Peyer's patch (tissue), 4 donors: ENCODE measurements at regions not wholly inside any gene's neighbourhood (a gene's known extent, or its start where the extent isn't known, plus 50 kb on each side); places are given as distances from the start of the nearest gene placed in this dataset.
"Not testable (repeated sequence)": the region's sequence is repeated elsewhere in the genome, so short reads cannot be mapped to it uniquely, and the experiment has no call there.

ENCODE experiments used
- DNase-seq, 3 donors: peaks; one replicate each; pipeline ENCODE4 v3.0.0-alpha.2; 2017 to 2019
- H3K27ac ChIP-seq, 4 donors: fragments of 200-600 bp; sonication (generic); one replicate each; pipeline ENCODE4 v1.5.1; 2016 to 2019
- H3K27me3 ChIP-seq, 2 donors: fragments of 200-600 bp; sonication (generic); one replicate each; pipeline ENCODE4 v1.5.1; 2019
- H3K36me3 ChIP-seq, 3 donors: fragments of 200-600 bp; sonication (generic); one replicate each; pipeline ENCODE4 v1.5.1; 2016 to 2019
- H3K4me1 ChIP-seq, 4 donors: fragments of 200-600 bp; sonication (generic); one replicate each; pipeline ENCODE4 v1.5.1; 2016 to 2019
- H3K4me3 ChIP-seq, 4 donors: fragments of 200-600 bp; sonication (generic); 1 replicate in 3 of 4; 2 replicates in 1 of 4; pipeline ENCODE4 v1.5.1; 2016 to 2019; ENCODE audit warnings: mild to moderate bottlenecking in 1 of 4
- H3K9me3 ChIP-seq, 4 donors: fragments of 200-600 bp; sonication (generic); one replicate each; pipeline ENCODE4 v1.5.1; 2016 to 2019; ENCODE audit warnings: mild to moderate bottlenecking in 1 of 4
- CTCF ChIP-seq, 6 experiments: fragments of 450-650 bp in 4 of 6; fragments of 200-600 bp in 2 of 6; sonication (generic) in 1 of 6; IDR thresholded peaks; one replicate each; pipeline ENCODE4 v1.5.1; 2017 to 2019; ENCODE audit warnings: antibody characterized with exemption in 6 of 6, mild to moderate bottlenecking in 3 of 6, moderate library complexity in 1 of 6
- POLR2A ChIP-seq, 2 donors: fragments of 450-650 bp; IDR thresholded peaks; one replicate each; pipeline ENCODE4 v1.5.1; 2017; ENCODE audit warnings: antibody characterized with exemption in 2 of 2, mild to moderate bottlenecking in 2 of 2, moderate library complexity in 2 of 2

DNA sequence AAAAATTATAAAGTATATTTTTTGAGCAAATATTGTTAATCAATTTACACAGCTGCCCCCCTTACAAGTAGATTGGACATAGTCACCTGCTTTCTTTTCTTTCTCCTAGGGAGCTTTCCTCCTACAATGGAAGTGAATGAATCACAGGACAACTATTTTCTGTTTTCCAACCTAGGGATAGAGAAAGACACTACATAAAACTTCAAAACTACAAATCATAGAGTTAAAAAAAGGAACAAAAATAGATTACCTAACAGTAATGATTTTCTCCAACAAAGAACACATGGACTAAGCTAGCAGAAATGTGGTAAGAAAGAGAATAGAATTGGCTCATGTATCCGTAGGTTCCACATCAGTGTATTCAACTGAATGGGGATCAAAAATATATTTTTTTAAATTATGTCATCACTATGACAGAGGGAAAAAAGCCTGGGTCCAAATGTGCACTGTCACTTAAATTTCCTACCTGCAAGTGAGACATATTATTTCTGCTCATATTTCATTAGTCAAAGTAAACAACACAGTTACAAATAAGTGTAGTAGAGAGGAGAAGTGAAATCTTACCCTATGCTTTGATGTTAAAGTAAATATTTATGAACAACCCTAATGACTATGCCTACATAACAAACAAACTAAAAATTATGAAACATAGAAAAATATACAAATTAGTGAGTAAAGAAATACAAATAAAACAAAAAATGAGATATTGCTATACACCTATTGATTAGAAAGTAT, 756.7 kb downstream of the SOCS6 start:
- Histone ChIP-seq H3K4me1 (no peaks in the 10 kb centered on the region), H3K27me3 (no peaks in the 10 kb centered on the region), H3K36me3 (no peaks in the 10 kb centered on the region), H3K27ac (no peak overlapping the region), H3K4me3 (no peak overlapping the region), H3K9me3 (no peaks in the 10 kb centered on the region)
- TF ChIP-seq CTCF (IDR thresholded peaks at IDR 0.05): no peak
- TF ChIP-seq POLR2A (IDR thresholded peaks at IDR 0.05): no peak
- no peak for DNase-seq

DNA sequence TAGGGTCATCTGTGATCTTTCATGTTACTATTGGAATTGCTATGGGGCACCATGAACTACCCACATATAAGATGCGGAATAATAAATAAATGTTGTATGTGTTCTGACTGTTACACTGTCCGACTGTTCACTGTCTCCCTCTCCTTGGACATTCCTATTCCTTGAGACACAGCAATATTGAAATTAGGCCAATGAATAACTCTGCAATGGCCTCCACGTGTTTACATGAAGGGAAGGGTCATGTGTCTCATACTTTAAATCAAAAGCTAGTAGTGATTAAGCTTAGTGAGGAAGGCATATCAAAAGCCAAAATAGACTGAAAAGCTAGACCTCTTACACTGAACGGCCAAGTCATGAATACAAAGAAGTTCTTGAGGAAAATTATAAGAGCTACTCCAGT, 751.3 kb downstream of the SOCS6 start:
- Histone ChIP-seq H3K4me1 (no peaks in the 10 kb centered on the region), H3K27me3 (no peaks in the 10 kb centered on the region), H3K27ac (no peak overlapping the region), H3K4me3 (no peak overlapping the region), H3K36me3 (no peaks in the 10 kb centered on the region), H3K9me3 (no peaks in the 10 kb centered on the region)
- no peak for TF ChIP-seq CTCF (IDR thresholded peaks at IDR 0.05)
- TF ChIP-seq POLR2A (IDR thresholded peaks at IDR 0.05): no peak
- no peak for DNase-seq

- H3K36me3 ChIP-seq: no peaks in the 10 kb centered on the region
- H3K4me3 ChIP-seq: no peak overlapping the region
- H3K4me1 ChIP-seq: no peaks in the 10 kb centered on the region
- H3K27ac ChIP-seq: no peak overlapping the region
- DNase-seq: no peak
- H3K27me3 ChIP-seq: no peaks in the 10 kb centered on the region
- no peaks in the 10 kb centered on the region for H3K9me3 ChIP-seq
- no peak for TF ChIP-seq POLR2A (IDR thresholded peaks at IDR 0.05)
- TF ChIP-seq CTCF (IDR thresholded peaks at IDR 0.05): no peak
Measured at GRCh38 chr18:71038196-71038595, 749.4 kb downstream of the SOCS6 start.

DNA sequence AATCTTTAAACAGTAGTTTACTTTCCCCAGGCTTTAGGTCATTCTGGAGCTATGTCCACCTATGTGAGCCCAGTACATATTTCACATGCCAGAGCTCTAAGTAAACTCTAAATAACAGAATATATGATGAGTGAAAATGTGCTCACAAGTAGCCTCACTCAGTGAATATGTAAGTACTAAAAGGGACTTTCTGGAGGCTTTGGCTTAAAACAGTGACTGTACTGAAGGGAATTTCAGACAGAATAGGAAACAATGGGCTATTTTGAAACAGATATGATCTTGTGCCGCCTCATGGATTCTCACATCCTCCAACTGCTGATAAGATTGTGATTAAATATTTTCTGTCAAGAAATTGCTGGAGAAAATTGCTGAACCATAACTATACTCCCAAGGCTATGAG, 747.9 kb downstream of the SOCS6 start:
- H3K27me3 ChIP-seq: no peaks in the 10 kb centered on the region
- no peaks in the 10 kb centered on the region for H3K9me3 ChIP-seq
- TF ChIP-seq POLR2A (IDR thresholded peaks at IDR 0.05) (no peak), CTCF (IDR thresholded peaks at IDR 0.05) (no peak)
- H3K27ac ChIP-seq: no peak overlapping the region
- no peak for DNase-seq
- no peaks in the 10 kb centered on the region for H3K36me3 ChIP-seq
- no peak overlapping the region for H3K4me3 ChIP-seq
- H3K4me1 ChIP-seq: no peaks in the 10 kb centered on the region

- H3K9me3 ChIP-seq, H3K36me3 ChIP-seq, H3K27me3 ChIP-seq, H3K4me3 ChIP-seq, H3K4me1 ChIP-seq, H3K27ac ChIP-seq, DNase-seq: not testable (repeated sequence)
Measured at GRCh38 chr18:71031296-71032191, 742.7 kb downstream of the SOCS6 start.

DNA sequence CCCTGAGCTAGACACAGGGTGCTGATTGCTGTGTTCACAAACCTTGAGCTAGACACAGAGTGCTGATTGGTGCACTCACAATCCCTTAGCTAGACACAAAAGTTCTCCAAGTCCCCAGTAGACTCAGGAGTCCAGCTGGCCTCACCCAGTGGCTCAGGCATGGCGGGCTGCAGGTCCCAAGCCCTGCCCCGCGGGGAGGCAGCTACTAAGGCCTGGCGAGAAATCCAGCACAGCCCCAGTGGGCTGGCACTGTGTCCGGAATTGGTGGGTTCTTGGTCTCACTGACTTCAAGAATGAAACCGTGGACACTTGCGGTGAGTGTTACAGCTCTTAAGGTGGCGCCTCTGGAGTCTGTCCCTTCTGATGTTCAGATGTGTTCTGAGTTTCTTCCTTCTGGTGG, 741.2 kb downstream of the SOCS6 start:
- not testable (repeated sequence) for H3K4me1 ChIP-seq, H3K27ac ChIP-seq, H3K36me3 ChIP-seq, DNase-seq, H3K4me3 ChIP-seq, H3K27me3 ChIP-seq, H3K9me3 ChIP-seq
